Right lobe of liver (tissue), 6 donors: ENCODE measurements at regions not wholly inside any gene's neighbourhood (a gene's known extent, or its start where the extent isn't known, plus 50 kb on each side); places are given as distances from the start of the nearest gene placed in this dataset.

Source experiments
- ATAC-seq, 4 donors: fragments of 200-7000 bp; cut with Tn5 transposase; one replicate each; pipeline ENCODE4 v1.9.1; 2020; ENCODE audit warnings: mild to moderate bottlenecking in 4 of 4, moderate library complexity in 4 of 4
- DNase-seq, 3 donors: peaks; one replicate each; pipeline ENCODE4 v3.0.0-alpha.2; 2020
- H3K27ac ChIP-seq, 3 donors: fragments of 200-600 bp; one replicate each; pipeline ENCODE4 v1.8.0; 2022
- H3K27me3 ChIP-seq, 2 donors: fragments of 200-600 bp; one replicate each; pipeline ENCODE4 v1.8.0; 2022
- H3K36me3 ChIP-seq, 4 donors: fragments of 200-600 bp; sonication (generic) in 1 of 4; one replicate each; pipeline versions ENCODE4 v1.5.1 to v1.8.0; 2017 to 2022; ENCODE audit warnings: control low read depth in 1 of 4
- H3K4me1 ChIP-seq, 4 donors: fragments of 200-600 bp; sonication (generic) in 1 of 4; one replicate each; pipeline versions ENCODE4 v1.5.1 to v1.8.0; 2017 to 2022; ENCODE audit warnings: control low read depth in 1 of 4
- H3K4me3 ChIP-seq, 3 donors: fragments of 200-600 bp; one replicate each; pipeline ENCODE4 v1.8.0; 2022
- H3K9me3 ChIP-seq, 4 donors: fragments of 200-600 bp; sonication (generic) in 1 of 4; one replicate each; pipeline versions ENCODE4 v1.5.1 to v1.8.0; 2017 to 2022; ENCODE audit warnings: control low read depth in 1 of 4
- CTCF ChIP-seq, 4 donors: fragments of 200-600 bp in 3 of 4; fragments of 450-650 bp in 1 of 4; IDR thresholded peaks; one replicate each; pipeline versions ENCODE4 v1.5.1 to v1.8.0; 2016 to 2022; ENCODE audit warnings: antibody characterized with exemption in 4 of 4, mild to moderate bottlenecking in 2 of 4
- POLR2A ChIP-seq: fragments of 450-650 bp; IDR thresholded peaks from one replicate; pipeline ENCODE4 v1.6.1; 2017; ENCODE audit warnings: antibody characterized with exemption, mild to moderate bottlenecking
- WGBS: methylation state at CpG from one replicate; pipeline ENCODE4 v1.1.6; 2018; ENCODE audit warnings: low coverage, low lambda C conversion rate; ENCODE audit not compliant: insufficient coverage; ENCODE audit errors: missing lambda C conversion rate; 5-methylcytosine and 5-hydroxymethylcytosine counted together
- intact Hi-C, 2 donors: fragments of 100-400 bp; cut with DNase I; formaldehyde crosslinking; loops; one replicate each; pipeline versions ENCODE4 v1.11.2 to v1.14.1; 2022
- donor health status: DM: no; HTN: yes; CAD: no.
- donor health status: DM: no; HTN: no; CAD: no.
- donor health status: DM: no; HTN: no; CAD: no.
- donor health status: DM: no; HTN: yes; CAD: no.
- donor health status: DM: no; HTN: yes; CAD: no.

GRCh38 chr15:36458411-36458810 is 121.0 kb upstream of the CDIN1 start:
- intact Hi-C loops, result no loop called here

GRCh38 chr15:36465304-36465703 is 114.1 kb upstream of the CDIN1 start:
- H3K4me3 ChIP-seq, result no peak overlapping the region
- ATAC-seq (no peak), DNase-seq (no peak)
- no peaks in the 10 kb centered on the region for H3K4me1 ChIP-seq
- no peak overlapping the region for H3K27ac ChIP-seq
- no peaks in the 10 kb centered on the region for H3K9me3 ChIP-seq
- whole genome bisulfite sequencing, result 70% methylated on average over 1 of the region's 1 CpG
- H3K36me3 ChIP-seq, result no peaks in the 10 kb centered on the region
- TF ChIP-seq CTCF (IDR thresholded peaks at IDR 0.05), result no peak
- intact Hi-C loops, result no loop called here
- H3K27me3 ChIP-seq, result no peaks in the 10 kb centered on the region

More at GRCh38 chr15:36458411-36458810, 121.0 kb upstream of the CDIN1 start:
- WGBS, result 44% methylated on average over 5 of the region's 5 CpGs
- no peak overlapping the region for H3K27ac ChIP-seq
- TF ChIP-seq POLR2A, result no peak
- TF ChIP-seq CTCF (IDR thresholded peaks at IDR 0.05), result no peak
- DNase-seq (no peak), ATAC-seq (no peak)
- H3K9me3 ChIP-seq, result no peaks in the 10 kb centered on the region
- H3K4me3 ChIP-seq, result no peak overlapping the region
- no peaks in the 10 kb centered on the region for H3K36me3 ChIP-seq
- H3K4me1 ChIP-seq, result no peaks in the 10 kb centered on the region
- H3K27me3 ChIP-seq, result no peaks in the 10 kb centered on the region

- TF ChIP-seq POLR2A (no peak), CTCF (IDR thresholded peaks at IDR 0.05) (no peak)
- DNase-seq (no peak), ATAC-seq (no peak)
- WGBS, result 64% methylated on average over 5 of the region's 5 CpGs
- Histone ChIP-seq H3K27me3 (no peaks in the 10 kb centered on the region), H3K4me1 (no peaks in the 10 kb centered on the region), H3K9me3 (no peaks in the 10 kb centered on the region), H3K27ac (no peak overlapping the region), H3K4me3 (no peak overlapping the region), H3K36me3 (no peaks in the 10 kb centered on the region)
- intact Hi-C loops, result no loop called here
Observed at GRCh38 chr15:36468746-36469145, 110.7 kb upstream of the CDIN1 start.

GRCh38 chr15:36469311-36469966 is 110.0 kb upstream of the CDIN1 start:
- Histone ChIP-seq H3K36me3 (no peaks in the 10 kb centered on the region), H3K9me3 (no peaks in the 10 kb centered on the region), H3K27ac (no peak overlapping the region), H3K4me1 (no peaks in the 10 kb centered on the region), H3K4me3 (no peak overlapping the region), H3K27me3 (no peaks in the 10 kb centered on the region)
- intact Hi-C loops, result no loop called here
- no peak for TF ChIP-seq CTCF (IDR thresholded peaks at IDR 0.05)
- TF ChIP-seq POLR2A, result no peak
- WGBS, result 51% methylated on average over 7 of the region's 7 CpGs
- ATAC-seq (no peak), DNase-seq (no peak)

- Histone ChIP-seq H3K4me1 (no peaks in the 10 kb centered on the region), H3K9me3 (no peaks in the 10 kb centered on the region), H3K27me3 (no peaks in the 10 kb centered on the region), H3K27ac (no peak overlapping the region), H3K36me3 (no peaks in the 10 kb centered on the region), H3K4me3 (no peak overlapping the region)
- 20% methylated on average over 3 of the region's 3 CpGs for WGBS
- intact Hi-C loops, result no loop called here
- DNase-seq, result no peak
- ATAC-seq, result no peak
- no peak for TF ChIP-seq CTCF (IDR thresholded peaks at IDR 0.05)
- no peak for TF ChIP-seq POLR2A
Observed at GRCh38 chr15:36472672-36473071, 106.8 kb upstream of the CDIN1 start.
